ENCODE measurements at regions not wholly inside any gene's neighbourhood (a gene's known extent, or its start where the extent isn't known, plus 50 kb on each side); places are given as distances from the start of the nearest gene placed in this dataset.
A peak's percentile ranks its signal among the peaks of the same experiment; 100 is the strongest.

DNA sequence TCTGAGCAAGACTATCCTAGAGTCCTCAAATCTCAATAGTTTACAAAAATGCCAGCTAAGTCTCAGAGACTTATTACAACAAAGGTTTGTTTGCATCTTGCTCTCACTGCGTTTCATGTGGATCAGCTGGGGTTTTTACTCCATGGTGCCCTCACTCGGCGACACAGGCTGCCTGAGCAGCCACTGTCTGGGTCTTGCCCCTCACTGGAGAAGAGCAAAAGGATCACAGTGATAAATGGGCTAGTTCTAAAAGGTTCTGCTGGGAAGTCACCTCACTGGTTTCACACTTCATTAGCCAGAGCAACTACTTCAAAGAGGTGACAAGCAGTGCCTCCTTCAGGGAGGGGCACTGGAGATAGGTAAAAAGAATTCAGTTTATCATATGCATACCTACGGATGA lies 392.0 kb downstream of the RPL10L start:
- TF ChIP-seq, protein P1, sequence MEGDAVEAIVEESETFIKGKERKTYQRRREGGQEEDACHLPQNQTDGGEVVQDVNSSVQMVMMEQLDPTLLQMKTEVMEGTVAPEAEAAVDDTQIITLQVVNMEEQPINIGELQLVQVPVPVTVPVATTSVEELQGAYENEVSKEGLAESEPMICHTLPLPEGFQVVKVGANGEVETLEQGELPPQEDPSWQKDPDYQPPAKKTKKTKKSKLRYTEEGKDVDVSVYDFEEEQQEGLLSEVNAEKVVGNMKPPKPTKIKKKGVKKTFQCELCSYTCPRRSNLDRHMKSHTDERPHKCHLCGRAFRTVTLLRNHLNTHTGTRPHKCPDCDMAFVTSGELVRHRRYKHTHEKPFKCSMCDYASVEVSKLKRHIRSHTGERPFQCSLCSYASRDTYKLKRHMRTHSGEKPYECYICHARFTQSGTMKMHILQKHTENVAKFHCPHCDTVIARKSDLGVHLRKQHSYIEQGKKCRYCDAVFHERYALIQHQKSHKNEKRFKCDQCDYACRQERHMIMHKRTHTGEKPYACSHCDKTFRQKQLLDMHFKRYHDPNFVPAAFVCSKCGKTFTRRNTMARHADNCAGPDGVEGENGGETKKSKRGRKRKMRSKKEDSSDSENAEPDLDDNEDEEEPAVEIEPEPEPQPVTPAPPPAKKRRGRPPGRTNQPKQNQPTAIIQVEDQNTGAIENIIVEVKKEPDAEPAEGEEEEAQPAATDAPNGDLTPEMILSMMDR (IDR thresholded peaks at IDR 0.05) = peak; percentile 11
- Mint-ChIP-seq H3K27ac (peak overlapping the region; percentile 30), H3K9me3 (peaks cover 22% of the 10 kb centered on the region), H3K4me1 (peaks cover 62% of the 10 kb centered on the region), H3K4me3 (no peak overlapping the region), H3K27me3 (ENCODE audit: low read depth, poor library complexity) (peaks cover 4% of the 10 kb centered on the region), H3K36me3 (ENCODE audit: low read depth) (peaks cover 18% of the 10 kb centered on the region)
- peak; percentile 35 for DNase-seq

DNA sequence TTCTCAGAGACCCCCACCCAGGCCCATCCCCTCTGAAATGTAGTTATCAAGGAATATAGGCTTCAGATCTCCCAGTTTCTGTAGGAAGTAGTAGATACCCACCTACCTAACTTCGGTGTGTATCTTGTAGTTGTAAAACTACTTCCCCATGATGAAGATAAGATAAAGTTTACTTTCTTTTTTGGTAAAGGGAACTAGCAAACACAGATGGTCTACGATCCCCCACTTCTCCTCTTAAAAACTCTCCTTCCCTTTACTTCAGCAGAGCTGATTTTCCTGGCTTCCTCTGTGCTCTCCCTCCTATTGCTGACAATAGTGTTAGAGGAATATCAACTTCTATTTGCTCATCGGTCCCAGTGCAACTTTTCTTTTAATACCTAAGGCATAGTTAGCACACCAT lies 395.2 kb downstream of the RPL10L start:
- Mint-ChIP-seq H3K4me1 (peaks cover 38% of the 10 kb centered on the region), H3K27ac (no peak overlapping the region), H3K4me3 (no peak overlapping the region), H3K27me3 (ENCODE audit: low read depth, poor library complexity) (peaks cover 4% of the 10 kb centered on the region), H3K36me3 (ENCODE audit: low read depth) (peaks cover 25% of the 10 kb centered on the region), H3K9me3 (peaks cover 32% of the 10 kb centered on the region)
- no peak for DNase-seq
- TF ChIP-seq, protein P1 (IDR thresholded peaks at IDR 0.05) = no peak

DNA sequence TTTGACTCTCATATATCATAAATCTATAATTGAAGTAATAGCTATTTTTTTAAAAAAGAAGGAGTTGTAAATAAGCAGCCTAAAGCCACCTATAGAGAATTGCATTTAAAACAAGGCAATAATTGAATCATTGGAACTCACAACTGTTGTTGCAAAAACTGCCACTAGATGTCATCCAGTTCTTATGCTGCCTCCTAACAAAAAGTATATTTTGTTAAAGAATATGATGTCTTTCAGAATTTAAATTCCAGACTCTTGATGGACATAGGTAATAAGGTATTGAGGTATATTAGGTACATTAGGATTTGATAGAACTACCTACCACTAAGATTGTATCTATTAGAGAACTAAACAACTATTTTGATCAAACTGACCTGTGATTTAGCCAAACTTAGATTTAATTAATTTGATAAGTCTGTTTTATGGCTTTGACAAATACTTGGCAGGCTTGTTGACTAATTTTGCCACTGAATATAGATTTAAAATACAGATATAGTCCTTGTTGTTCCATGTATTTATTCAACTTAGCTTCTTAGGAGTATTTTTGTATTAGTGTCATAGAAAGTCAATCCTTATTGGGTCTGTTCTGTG lies 401.4 kb downstream of the RPL10L start:
- Mint-ChIP-seq H3K4me3 (no peak overlapping the region), H3K27me3 (ENCODE audit: low read depth, poor library complexity) (no peaks in the 10 kb centered on the region), H3K4me1 (peaks cover 48% of the 10 kb centered on the region), H3K9me3 (peaks cover 24% of the 10 kb centered on the region), H3K36me3 (ENCODE audit: low read depth) (peaks cover 16% of the 10 kb centered on the region), H3K27ac (no peak overlapping the region)
- DNase-seq = no peak
- TF ChIP-seq, protein P1 (IDR thresholded peaks at IDR 0.05) = peak; percentile 73

DNA sequence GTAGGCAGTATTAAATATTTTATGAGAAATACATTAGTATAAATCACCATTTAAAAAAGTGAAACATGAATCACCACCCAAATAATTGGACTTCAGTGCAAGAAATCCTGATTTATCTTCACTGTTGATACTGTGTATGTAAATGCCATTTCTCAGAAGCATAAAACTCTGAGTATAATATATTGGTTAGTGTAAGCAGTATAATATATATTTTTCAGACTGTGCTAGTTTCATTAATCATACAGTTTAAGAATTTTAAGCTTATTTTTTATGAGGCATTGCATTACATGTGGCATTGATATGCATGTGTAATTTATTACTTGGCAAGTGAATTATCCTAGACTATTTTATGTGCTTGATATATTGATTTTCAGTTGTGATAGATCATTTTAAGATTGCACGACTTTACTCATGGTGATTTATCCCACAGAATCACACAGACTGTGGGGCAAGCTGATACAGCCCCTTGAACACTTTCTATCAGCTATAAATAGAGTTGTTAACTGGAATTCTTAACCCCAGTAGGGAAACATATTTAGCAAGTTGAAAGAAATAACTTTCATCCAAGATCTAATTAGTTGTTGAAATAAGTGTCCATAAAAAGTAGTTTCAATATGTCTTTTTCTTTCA lies 403.5 kb downstream of the RPL10L start:
- no peak overlapping the region for H3K27ac Mint-ChIP-seq
- DNase-seq = no peak
- TF ChIP-seq, protein P1 (IDR thresholded peaks at IDR 0.05) = no peak

DNA sequence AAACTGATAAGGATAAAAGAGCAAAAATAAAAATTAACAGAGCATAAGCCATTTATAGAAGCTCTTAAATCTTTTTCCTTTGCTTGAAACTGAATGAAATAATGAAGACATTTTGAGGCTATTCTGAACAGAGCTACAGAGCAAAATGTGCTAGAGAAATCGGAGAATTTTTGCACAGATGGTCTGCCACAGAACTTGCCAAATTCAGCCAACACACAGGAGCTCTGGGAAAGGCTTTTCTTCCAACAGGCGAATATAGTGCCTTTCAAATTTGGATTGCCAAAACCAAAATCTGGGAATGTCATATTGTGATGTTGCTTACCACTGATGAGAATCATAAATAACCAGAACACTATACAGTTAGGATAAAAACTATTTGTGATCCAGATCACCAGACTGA lies 406.3 kb downstream of the RPL10L start:
- Mint-ChIP-seq H3K27me3 (ENCODE audit: low read depth, poor library complexity) (no peaks in the 10 kb centered on the region), H3K27ac (no peak overlapping the region), H3K9me3 (peaks cover 3% of the 10 kb centered on the region), H3K4me3 (no peak overlapping the region), H3K4me1 (peaks cover 35% of the 10 kb centered on the region), H3K36me3 (ENCODE audit: low read depth) (peaks cover 3% of the 10 kb centered on the region)
- no peak for DNase-seq
- TF ChIP-seq, protein P1 (IDR thresholded peaks at IDR 0.05) = no peak

More for the DNA sequence above, 403.5 kb downstream of the RPL10L start:
- peaks cover 3% of the 10 kb centered on the region for H3K36me3 Mint-ChIP-seq (ENCODE audit: low read depth)
- H3K4me3 Mint-ChIP-seq = no peak overlapping the region
- no peaks in the 10 kb centered on the region for H3K27me3 Mint-ChIP-seq (ENCODE audit: low read depth, poor library complexity)
- H3K9me3 Mint-ChIP-seq = peaks cover 5% of the 10 kb centered on the region
- peaks cover 48% of the 10 kb centered on the region for H3K4me1 Mint-ChIP-seq

DNA sequence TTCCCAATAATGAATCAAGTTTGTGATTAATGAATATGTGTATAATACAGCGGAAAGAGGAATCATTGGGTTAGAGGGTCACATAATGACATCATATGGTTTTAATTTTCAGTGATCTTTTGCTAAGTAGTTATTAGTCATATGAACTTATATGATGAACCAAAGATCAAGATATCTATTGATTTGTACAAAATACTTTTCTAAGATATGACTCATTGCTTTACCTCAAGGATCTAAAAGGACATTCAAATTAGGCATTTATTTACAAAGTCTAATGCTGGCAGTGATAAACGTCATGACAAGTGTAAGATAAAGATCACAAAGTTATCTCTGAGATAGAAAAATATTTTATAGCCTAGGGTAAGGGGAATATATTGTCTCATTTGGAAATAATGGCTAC lies 417.8 kb downstream of the RPL10L start:
- TF ChIP-seq, protein P1 (IDR thresholded peaks at IDR 0.05) = no peak
- no peak overlapping the region for H3K4me3 Mint-ChIP-seq
- H3K36me3 Mint-ChIP-seq (ENCODE audit: low read depth) = no peaks in the 10 kb centered on the region
- no peak for DNase-seq
- no peak overlapping the region for H3K27ac Mint-ChIP-seq
- H3K27me3 Mint-ChIP-seq (ENCODE audit: low read depth, poor library complexity) = no peaks in the 10 kb centered on the region
- H3K9me3 Mint-ChIP-seq = peaks cover 3% of the 10 kb centered on the region
- H3K4me1 Mint-ChIP-seq = no peaks in the 10 kb centered on the region

Measured in nephron progenitor cell (in vitro differentiated cells).